ENCODE measurements at regions not wholly inside any gene's neighbourhood (a gene's known extent, or its start where the extent isn't known, plus 50 kb on each side); places are given as distances from the start of the nearest gene placed in this dataset.
"Not testable (repeated sequence)": the region's sequence is repeated elsewhere in the genome, so short reads cannot be mapped to it uniquely, and the experiment has no call there.

DNA sequence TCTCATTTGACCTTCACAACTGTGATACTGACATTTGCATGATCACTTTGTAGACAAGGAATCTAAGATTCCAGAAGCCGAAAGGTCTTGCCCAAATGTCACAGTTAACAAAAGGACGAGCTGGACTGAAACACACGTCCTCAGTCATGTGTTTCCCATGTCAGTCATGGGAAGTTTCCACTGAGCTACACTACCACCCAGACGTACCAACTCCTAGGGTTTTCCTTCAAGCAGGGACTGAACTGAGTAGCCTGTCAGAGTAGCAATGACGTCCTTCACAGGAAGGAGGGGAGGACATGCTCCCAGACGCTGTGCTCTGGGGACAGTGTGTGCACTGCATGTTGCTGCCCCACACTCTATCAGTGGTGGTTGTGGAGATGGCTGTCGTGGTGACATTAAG lies 215.8 kb upstream of the SMLR1 start:
- DNase-seq: no peak

DNA sequence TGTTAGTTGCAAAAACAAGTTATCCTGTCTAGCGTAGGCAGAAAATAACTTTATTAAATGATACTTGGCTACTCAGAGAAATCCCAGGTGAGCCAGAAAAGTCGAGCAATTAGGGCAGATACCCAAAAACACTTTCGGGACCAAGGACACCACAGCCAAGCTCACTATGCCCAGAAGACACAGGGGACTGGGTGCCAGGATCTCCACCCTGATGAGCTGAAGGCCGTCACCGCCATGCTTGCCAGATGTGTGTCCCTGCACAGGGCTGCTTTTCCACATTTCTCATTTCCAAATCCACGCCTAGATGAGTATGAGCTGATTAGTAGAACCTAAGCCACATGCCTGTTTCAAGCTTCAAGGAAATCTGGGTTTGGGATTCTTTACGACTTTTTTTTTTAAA lies 214.0 kb upstream of the SMLR1 start:
- no peak for DNase-seq

DNA sequence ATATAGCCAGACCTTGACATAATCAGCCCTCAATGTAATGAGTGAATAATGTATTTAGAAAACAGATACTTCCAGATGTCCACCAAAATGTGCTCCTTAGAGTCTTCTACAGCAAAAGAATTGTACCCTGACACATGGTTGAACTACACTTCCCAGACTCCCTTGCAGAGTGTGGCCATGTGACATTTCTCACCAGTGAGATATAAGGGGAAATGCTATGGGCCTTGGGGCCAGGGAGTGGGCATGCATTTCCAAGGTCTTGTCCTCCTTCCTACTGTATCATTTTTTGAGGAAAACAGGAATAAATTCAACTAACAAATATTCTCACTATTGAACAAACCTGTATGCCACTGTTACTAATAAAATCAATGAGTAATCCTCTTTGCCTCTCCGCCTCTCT lies 211.4 kb upstream of the SMLR1 start:
- DNase-seq: no peak

GRCh38 chr6:130617658-130618057 lies 209.5 kb upstream of the SMLR1 start:
- DNase-seq: no peak

- not testable (repeated sequence) for DNase-seq
These were observed 208.4 kb upstream of the SMLR1 start for GRCh38 chr6:130618806-130619205.

- no peak for DNase-seq
These were observed 206.8 kb upstream of the SMLR1 start for GRCh38 chr6:130620338-130620781.

- no peak for DNase-seq
These were observed 205.1 kb upstream of the SMLR1 start for GRCh38 chr6:130622142-130622541.

DNA sequence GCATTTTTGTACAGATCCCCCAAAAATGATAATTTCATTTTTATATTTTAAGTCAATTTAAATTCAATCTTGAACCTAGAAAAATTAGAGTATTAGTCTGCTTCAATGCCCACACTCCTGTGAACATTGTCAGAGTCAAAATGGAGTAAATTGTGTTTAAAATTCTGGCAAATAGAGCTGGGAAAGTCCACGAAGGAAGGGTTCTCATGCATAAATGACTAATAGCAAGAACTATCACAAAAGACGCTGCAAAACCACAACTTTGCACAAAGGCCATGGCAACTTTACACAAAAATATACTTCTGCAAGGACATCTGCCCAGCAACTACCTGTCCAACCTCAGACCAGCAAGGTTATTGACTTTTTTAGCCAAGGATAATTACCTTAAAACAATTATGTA lies 203.2 kb upstream of the SMLR1 start:
- DNase-seq: no peak

DNA sequence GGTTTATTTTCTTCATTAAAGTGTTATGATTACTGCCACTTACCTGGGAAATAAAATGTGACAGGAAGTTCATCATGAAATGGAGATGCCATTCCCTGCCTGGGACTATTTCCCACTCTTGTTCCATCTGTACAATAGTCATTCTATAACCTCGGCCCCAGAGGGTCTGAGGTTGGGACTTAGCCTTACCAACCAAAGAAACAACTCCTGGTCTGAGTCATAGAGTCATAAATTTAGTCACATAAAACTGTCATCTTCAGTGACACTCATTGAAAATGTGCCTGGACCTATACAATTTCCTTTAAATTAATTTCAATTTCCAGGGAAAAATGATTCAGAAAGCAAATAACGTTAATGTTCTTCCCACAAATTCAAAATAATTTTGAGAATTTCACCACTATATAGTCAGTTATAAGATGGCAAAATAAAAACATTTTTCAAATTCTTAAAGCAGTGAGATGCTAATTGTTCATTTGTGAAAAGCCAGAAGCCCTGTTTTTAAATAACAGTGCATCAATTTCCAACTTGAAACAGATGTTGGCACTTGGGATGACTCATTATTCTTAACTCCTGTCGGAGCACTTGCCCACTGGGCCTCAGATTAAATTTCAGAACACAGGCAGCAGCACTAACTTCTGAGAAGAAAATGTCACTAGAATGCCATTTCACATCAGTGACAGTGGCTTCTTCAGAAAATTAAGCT lies 201.2 kb upstream of the SMLR1 start:
- no peak for DNase-seq

GRCh38 chr6:130628862-130629261 lies 198.3 kb upstream of the SMLR1 start:
- no peak for DNase-seq

DNA sequence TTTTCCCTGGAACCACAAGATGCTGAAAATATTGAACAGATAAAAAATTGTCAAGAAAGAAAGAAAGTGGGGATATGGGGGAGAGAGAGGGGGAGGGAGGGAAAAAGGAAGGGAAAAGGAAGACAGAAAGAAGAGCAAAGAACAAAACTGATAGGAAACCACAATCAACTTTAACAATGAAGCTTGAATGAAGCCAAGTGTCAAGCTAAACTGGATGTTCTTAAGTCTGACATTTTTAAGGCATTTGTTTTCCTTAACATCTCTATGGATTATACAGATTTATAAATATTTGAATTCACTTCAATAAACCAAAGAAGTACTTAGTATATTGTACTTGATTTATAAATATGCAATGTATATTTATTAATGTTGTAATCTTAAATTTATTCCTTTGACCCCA lies 197.6 kb upstream of the SMLR1 start:
- no peak for DNase-seq

DNA sequence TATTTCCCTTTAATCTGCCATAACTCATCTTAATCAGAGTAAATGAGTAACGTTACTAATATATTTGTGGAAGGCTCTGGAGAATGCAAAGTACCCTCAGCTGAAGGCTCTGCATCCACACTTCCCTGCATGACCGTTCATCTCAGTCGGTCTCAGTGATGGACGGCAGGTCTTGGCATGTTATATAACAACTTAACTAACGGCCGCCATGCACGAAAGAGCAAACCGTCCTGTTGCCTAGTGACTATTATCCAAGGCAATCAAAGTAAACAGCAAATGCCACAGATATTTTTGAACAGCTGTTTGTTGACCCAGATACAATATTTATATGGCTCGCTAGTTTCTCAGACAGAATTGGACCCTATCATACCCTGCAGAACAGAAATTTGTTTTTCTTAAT lies 194.9 kb upstream of the SMLR1 start:
- no peak for DNase-seq

DNA sequence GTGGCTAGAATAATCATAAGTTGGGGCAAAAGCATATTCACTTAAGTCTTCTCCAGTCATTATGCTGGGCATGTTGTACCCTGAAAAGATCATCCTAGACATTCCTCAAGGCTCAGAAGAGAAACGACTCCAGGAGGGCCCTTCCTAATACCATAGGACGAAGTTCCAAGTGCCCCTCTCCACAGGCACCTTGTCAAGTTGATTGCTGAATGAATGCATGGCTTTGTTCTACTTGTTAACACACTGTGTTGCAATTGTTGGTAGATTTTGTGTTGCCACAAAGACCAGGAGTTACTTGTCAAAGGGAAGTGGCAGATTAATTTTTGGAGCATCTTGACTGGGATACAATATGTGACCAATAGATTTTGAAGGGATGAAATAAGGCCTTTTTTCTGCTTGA lies 194.3 kb upstream of the SMLR1 start:
- DNase-seq: no peak

GRCh38 chr6:130643361-130643760 lies 183.8 kb upstream of the SMLR1 start:
- DNase-seq: no peak

- DNase-seq: no peak
These were observed 183.0 kb upstream of the SMLR1 start for GRCh38 chr6:130644175-130644574.

GRCh38 chr6:130644769-130645168 lies 182.4 kb upstream of the SMLR1 start:
- not testable (repeated sequence) for DNase-seq

GRCh38 chr6:130647246-130647645 lies 180.0 kb upstream of the SMLR1 start:
- DNase-seq: no peak

GRCh38 chr6:130655586-130655985 lies 171.6 kb upstream of the SMLR1 start:
- no peak for DNase-seq

- no peak for DNase-seq
These were observed 166.1 kb upstream of the SMLR1 start for GRCh38 chr6:130661077-130661476.

DNA sequence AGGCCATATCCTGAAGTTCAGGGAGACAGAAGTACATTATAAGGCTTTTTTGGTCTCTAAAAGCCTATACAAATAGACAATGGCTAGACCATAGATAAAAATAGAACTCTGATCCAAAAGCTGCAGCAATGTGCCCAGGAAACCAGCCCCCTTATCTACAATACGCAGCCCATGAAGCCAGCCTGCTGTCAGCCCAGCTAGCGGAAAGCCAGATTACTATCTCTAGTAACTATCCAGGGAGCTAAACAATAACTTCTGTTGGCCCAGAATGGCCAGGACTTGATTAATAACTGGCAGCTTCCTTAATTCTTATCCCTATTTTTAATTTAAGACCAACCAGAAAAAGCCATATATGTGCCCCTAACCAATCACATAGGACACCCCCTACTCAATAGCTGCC lies 160.4 kb upstream of the SMLR1 start:
- no peak for DNase-seq

GRCh38 chr6:130670142-130670541 lies 157.1 kb upstream of the SMLR1 start:
- DNase-seq: no peak

DNA sequence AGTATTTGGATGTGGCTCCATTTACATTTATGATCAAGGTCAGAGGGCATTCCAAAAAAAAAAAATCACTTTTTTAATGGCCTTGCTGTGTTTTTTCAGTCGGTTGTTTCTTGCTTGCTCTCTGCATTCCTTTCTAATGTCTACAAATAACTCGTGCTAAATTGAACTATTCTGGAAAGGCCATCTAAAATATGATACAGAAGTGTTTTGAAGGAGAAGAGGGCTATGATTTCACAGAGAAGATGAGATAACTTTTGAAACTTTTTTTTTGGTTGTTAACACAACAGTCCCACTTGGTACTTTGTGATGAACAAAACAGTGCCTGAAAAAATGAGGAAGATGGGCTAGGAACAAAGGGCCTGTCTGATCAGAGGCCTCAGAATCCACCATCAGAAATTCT lies 156.1 kb upstream of the SMLR1 start:
- DNase-seq: no peak

- DNase-seq: no peak
These were observed 155.6 kb upstream of the SMLR1 start for GRCh38 chr6:130671577-130671976.

DNA sequence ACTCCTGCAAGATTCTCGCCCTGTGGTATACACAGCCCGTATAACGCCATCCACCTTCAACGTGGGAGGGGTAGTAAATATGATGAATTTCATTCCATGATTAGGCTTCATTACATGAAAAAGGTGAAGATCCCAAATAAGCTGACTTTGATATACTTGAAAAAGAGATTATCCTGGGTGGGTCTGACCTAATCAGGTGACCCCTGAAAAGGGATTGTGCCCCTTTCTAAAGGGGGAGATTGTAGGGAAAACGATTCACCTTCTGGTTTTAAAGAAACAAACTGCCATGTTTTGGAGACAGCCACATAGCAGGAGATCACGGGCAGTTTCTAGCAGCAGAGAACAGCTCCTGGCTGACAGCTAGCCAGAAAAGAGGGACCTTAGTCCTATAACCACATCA lies 155.1 kb upstream of the SMLR1 start:
- no peak for DNase-seq

GRCh38 chr6:130674604-130675003 lies 152.6 kb upstream of the SMLR1 start:
- DNase-seq: no peak

Measured in midbrain (tissue), 1 donor.